ENCODE measurements at regions not wholly inside any gene's neighbourhood (a gene's known extent, or its start where the extent isn't known, plus 50 kb on each side); places are given as distances from the start of the nearest gene placed in this dataset.

DNA sequence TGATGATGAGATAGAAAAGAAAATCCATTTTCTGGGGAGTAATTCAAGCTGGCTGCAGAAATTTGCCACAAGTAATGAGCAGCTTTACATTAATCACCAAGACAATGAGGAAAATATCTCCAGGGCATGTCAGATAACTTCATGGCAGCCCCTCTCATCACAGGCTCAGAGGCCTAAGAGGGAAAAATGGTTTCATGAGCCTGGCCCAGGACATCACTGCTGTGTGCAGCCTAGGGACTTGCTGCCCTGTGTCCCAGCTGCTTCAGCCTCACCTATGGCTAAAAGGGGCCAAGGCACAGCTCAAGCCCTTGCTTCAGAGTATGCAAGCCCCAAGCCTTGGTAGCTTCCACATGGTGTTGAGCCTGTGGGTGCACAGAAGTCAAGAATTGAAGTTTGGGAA, 161.7 kb downstream of the OPA1 start:
- no peak for DNase-seq (ENCODE audit: low spot score)

DNA sequence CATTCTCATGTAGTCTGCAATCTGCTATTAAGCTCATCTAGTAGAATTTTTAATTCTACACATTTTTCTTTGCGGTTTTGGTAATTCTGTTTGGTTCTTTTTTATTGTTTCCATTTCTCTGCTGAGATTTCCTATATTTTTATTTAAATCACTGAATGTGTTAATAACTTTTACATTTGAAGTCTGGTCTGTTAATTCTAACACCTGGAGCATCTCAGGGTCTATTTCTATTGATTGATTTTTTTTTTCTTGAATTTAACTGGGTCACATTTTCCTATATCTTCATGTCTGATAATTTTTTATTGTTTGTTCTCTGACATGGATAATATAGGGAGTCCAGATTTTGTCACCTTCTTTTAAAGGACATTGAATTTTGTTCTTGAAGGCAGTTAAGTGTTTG, 163.5 kb downstream of the OPA1 start:
- no peak for DNase-seq (ENCODE audit: low spot score)

DNA sequence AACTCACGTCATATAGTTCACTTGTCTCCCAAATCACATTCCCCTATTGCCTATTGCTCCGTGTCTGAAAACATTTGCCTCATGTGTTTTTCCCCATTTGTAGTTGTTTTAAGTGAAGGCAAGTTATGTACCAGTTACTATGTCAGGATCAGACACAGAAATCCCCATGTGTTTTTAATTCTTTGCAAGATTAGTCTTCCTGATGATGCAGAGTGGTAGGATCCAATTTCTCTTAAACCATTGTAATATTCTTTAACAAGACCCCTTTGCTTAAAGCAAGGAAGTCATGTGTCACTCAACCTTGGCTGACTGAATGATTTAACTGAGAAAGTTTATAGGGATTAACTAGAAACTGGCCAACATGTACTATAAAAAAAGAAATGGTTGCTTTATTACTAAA, 164.4 kb downstream of the OPA1 start:
- DNase-seq (ENCODE audit: low spot score): no peak

DNA sequence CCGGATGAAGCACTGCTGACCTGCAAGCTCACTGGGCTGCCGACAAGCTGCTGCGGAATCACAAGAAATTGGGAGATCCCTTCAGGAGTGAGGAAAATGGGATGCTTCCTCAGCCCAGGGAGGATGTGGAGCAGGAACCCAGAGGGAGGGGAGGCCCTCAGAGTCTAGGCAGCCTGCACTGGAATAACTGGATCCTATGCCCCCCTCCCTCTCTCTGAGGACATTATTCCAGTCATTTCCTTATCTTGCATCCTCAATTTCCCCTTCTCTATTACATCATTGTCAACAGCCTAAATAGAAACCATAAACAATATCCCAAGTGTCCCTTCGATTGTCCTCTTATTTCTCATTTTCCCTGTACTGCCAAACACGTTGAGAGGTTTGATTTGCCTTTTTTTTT, 169.0 kb downstream of the OPA1 start:
- DNase-seq (ENCODE audit: low spot score): no peak

GRCh38 chr3:193762657-193763056, 169.6 kb downstream of the OPA1 start:
- DNase-seq (ENCODE audit: low spot score): no peak

GRCh38 chr3:193764959-193765358, 172.0 kb downstream of the OPA1 start:
- no peak for DNase-seq (ENCODE audit: low spot score)

DNA sequence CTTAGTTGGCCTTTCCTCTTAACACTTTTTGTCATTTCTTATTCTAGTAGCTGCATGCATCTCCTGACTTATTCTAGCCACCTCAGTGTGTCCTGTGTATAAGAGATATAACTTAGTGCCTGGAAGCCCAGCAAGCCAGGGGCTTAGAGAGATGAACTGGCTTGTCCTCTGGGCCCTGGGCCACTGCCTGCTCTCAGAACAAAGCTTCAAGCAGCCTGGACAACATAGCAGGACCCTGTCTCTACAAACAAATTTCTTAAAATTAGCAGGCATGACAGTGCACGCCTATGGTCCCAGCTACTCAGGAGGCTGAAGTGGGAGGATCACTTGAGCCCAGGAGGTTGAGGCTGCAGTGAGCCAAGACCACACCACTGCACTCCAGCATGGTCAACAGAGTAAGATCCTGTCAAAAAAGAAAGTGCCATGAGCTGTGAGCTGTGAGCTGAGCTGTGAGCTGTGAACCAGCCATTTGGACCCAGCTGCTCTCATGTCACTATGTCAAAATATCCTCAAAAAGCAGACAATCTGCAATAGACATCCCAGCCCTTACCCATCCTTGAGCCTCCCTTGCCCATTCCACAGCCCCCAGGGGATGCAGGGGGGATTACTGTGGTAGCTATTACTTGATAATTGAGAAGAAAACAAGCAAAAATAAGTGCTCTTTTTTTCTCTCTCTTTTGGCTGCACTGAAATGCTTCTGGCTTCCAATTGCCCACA, 174.5 kb downstream of the OPA1 start:
- DNase-seq (ENCODE audit: low spot score): no peak

DNA sequence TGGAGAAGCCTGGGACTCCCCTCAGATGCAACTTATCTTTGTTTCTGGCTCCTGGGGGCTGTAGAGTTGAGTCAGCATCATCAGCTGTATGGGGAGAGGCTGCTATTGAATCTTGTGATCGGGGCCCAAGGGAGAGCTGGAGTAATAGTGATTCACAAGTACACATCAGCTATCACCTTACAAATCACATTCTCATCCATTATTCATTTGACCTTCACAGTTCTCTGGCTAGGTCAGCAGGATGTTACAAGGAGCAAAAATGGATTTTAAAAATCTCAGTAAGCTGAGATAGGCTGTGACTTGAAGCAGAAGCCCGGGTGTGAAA, 175.0 kb downstream of the OPA1 start:
- DNase-seq (ENCODE audit: low spot score): no peak

- no peak for DNase-seq (ENCODE audit: low spot score)
Measured at GRCh38 chr3:193769437-193769836, 176.4 kb downstream of the OPA1 start.

- DNase-seq (ENCODE audit: low spot score): no peak
Measured at GRCh38 chr3:193771011-193771652, 178.1 kb downstream of the OPA1 start.

GRCh38 chr3:193771653-193772421, 178.8 kb downstream of the OPA1 start:
- DNase-seq (ENCODE audit: low spot score): no peak

- DNase-seq (ENCODE audit: low spot score): no peak
Measured at GRCh38 chr3:193772422-193772763, 179.4 kb downstream of the OPA1 start.

GRCh38 chr3:193773266-193774220, 180.5 kb downstream of the OPA1 start:
- no peak for DNase-seq (ENCODE audit: low spot score)

- no peak for DNase-seq (ENCODE audit: low spot score)
Measured at GRCh38 chr3:193774272-193774915, 181.4 kb downstream of the OPA1 start.

DNA sequence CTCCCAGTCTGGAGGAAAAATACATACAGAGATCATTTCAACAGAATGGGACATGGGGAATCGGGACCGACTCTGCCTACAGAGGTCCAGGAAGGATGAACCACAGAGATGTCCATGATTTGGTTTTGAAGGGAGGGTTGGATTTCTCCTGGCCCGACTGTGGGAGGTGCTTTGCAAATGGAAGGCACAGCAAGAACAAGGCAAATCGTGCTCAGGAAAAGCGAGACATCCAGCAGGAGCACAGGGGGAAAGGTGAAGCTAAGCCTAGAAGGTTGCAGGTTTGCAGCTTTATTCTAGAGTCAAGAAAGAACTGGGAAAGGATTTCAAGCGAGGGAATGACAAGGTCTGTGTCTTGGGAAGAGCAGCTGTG, 181.9 kb downstream of the OPA1 start:
- no peak for DNase-seq (ENCODE audit: low spot score)

DNA sequence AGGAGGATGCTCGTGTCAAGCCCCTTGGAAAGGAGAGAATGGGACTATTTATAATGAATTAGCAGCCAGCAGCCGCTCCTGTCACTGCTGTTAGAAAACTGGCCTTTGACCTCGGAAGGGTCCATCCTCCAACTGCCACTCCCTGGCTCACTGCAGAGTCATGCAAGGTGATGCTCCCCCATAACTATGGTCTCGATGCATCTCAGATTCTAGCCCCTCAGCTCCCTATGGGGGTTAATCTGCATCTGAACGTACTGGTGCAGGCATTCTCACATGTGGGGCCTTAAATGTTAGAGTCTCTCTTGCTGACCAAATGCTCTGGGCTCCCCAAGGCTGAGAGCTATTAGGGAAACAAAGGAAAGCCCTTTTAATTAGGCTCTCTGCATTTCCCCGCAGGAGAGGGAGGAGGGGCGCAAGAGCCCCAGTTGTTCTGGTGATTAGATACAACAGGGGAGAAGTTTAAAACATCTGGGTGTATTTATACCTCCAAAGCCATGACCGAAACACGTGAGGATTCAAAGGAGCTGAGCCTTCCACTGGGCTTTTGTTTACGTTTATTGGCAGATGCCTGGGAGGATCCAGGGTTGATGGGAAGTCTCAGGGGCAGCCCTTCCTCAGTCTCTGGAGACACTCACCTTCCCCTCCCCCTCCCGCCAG, 182.5 kb downstream of the OPA1 start:
- DNase-seq (ENCODE audit: low spot score): no peak

DNA sequence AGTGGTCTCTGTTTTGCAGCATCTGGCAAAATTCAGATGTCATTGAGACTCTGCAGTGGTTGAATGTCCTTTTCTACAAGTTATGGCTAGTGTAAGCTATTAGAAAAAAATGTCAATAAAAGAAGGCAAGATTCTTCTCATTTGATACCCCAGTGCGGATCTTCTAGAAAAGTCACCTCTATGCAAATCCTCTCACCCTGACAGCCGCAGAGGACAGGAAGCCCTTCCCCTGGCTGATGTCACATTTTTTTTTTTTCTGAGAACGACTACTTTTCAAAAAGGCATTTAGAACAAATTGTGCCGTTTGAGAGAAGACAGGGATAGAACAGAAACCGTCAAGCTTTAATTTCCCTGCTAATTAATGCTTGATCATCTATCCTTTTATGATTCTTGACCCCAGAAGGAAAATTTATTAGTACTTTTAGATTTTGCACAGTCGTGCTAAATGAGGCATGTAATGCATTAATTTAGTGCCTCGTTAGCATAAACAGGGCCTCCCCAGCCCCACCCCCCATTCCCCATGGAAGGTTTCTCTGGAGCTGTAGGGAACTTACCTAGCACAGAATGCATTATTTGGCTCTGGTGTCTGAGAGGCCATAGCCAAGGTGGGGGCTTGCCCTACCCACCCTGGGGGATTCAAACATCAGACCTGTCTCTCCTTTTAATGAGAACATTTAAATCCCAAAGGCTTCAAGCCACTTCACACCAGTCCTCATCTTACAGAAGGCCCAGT, 183.8 kb downstream of the OPA1 start:
- no peak for DNase-seq (ENCODE audit: low spot score)

DNA sequence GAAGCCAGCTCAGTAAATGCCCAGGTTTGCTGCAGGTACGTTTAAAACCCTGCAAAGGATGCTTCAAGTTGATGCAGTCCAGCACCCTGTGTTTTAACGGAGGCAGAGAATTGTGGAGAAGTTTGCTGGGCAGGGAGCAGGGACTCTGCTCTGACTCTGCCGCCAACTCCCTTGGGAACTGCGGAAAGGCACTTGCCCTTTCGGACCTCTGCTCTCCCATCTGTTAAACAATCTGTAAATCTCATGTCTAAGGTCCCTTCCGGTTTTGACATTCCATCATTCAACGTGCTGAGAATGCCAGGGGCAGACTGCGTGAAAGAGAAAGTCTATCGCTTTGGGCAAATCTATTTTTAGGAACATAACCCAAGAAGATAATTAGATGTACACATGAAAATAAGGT, 184.5 kb downstream of the OPA1 start:
- DNase-seq (ENCODE audit: low spot score): no peak

- no peak for DNase-seq (ENCODE audit: low spot score)
Measured at GRCh38 chr3:193778676-193779075, 185.7 kb downstream of the OPA1 start.

GRCh38 chr3:193779933-193780332, 186.9 kb downstream of the OPA1 start:
- DNase-seq (ENCODE audit: low spot score): no peak

DNA sequence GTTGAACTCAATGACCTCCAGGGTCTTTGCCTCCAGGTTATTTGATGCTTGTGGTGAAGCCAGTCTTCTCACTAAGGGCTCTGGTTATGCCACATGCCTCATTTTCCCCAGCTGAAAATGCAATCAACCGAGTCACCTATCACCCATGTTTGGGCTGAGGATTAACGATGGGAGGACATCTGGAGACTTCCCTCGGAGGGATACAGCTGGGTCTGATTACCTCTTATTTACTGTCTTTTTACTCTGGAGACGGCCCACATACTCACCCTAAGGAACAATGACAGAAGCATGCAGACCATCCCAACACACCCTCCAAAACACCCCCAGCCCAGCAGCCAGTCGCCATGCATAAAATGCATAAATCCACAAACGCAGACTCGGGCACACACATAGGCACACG, 187.4 kb downstream of the OPA1 start:
- no peak for DNase-seq (ENCODE audit: low spot score)
